ENCODE measurements at regions not wholly inside any gene's neighbourhood (a gene's known extent, or its start where the extent isn't known, plus 50 kb on each side); places are given as distances from the start of the nearest gene placed in this dataset.

- H3K79me2 ChIP-seq (ENCODE audit: low read length), result no peaks in the 10 kb centered on the region
- H3K9ac ChIP-seq (ENCODE audit: low read length), result no peak overlapping the region
- H3K4me1 ChIP-seq (ENCODE audit: low read length), result no peaks in the 10 kb centered on the region
- H3K27ac ChIP-seq (ENCODE audit: low read length), result no peak overlapping the region
- H4K20me1 ChIP-seq (ENCODE audit: insufficient read depth, low read length), result no peaks in the 10 kb centered on the region
- no peaks in the 10 kb centered on the region for H3K9me3 ChIP-seq (replicated peaks; ENCODE audit: insufficient read depth, low read length)
- H3K9me2 ChIP-seq (replicated peaks; ENCODE audit: insufficient read depth, low read length), result no peaks in the 10 kb centered on the region
- no peak for DNase-seq
- no peak overlapping the region for H3K4me2 ChIP-seq (ENCODE audit: low read depth, low read length)
- no peak overlapping the region for H3K4me3 ChIP-seq (ENCODE audit: low read length)
- no peaks in the 10 kb centered on the region for H3K27me3 ChIP-seq (replicated peaks; ENCODE audit: insufficient read depth, low read length)
- H2AFZ ChIP-seq (ENCODE audit: low read length), result no peak overlapping the region
- H3K36me3 ChIP-seq (replicated peaks; ENCODE audit: insufficient read depth, low read length), result no peaks in the 10 kb centered on the region
- H3F3A ChIP-seq (ENCODE audit: insufficient read depth, low read length), result no peaks in the 10 kb centered on the region
- TF ChIP-seq CTCF (IDR thresholded peaks at IDR 0.05; ENCODE audit: low read length) (no peak), EZH2 (optimal IDR thresholded peaks at IDR 0.05; ENCODE audit: low read depth, low read length) (no peak), EZH2phosphoT487 (IDR thresholded peaks at IDR 0.05; ENCODE audit: low read length) (no peak)
These were observed 220.9 kb upstream of the PKDCC start for GRCh38 chr2:41826921-41827320.

- Histone ChIP-seq H3K9me3 (replicated peaks; ENCODE audit: insufficient read depth, low read length) (no peaks in the 10 kb centered on the region), H3K27me3 (replicated peaks; ENCODE audit: insufficient read depth, low read length) (no peaks in the 10 kb centered on the region), H2AFZ (ENCODE audit: low read length) (no peak overlapping the region), H3K9ac (ENCODE audit: low read length) (no peak overlapping the region), H3K36me3 (replicated peaks; ENCODE audit: insufficient read depth, low read length) (no peaks in the 10 kb centered on the region), H3K79me2 (ENCODE audit: low read length) (no peaks in the 10 kb centered on the region), H3K4me3 (ENCODE audit: low read length) (no peak overlapping the region), H3K9me2 (replicated peaks; ENCODE audit: insufficient read depth, low read length) (no peaks in the 10 kb centered on the region), H3K4me2 (ENCODE audit: low read depth, low read length) (no peak overlapping the region), H4K20me1 (ENCODE audit: insufficient read depth, low read length) (no peaks in the 10 kb centered on the region), H3K27ac (ENCODE audit: low read length) (no peak overlapping the region), H3F3A (ENCODE audit: insufficient read depth, low read length) (no peaks in the 10 kb centered on the region), H3K4me1 (ENCODE audit: low read length) (no peaks in the 10 kb centered on the region)
- DNase-seq, result no peak
- TF ChIP-seq CTCF (IDR thresholded peaks at IDR 0.05; ENCODE audit: low read length), result no peak
- no peak for TF ChIP-seq EZH2phosphoT487 (IDR thresholded peaks at IDR 0.05; ENCODE audit: low read length)
- no peak for TF ChIP-seq EZH2 (optimal IDR thresholded peaks at IDR 0.05; ENCODE audit: low read depth, low read length)
These were observed 220.4 kb upstream of the PKDCC start for GRCh38 chr2:41827354-41827971.

- H3K4me1 ChIP-seq (ENCODE audit: low read length), result no peaks in the 10 kb centered on the region
- no peak overlapping the region for H3K27ac ChIP-seq (ENCODE audit: low read length)
- no peaks in the 10 kb centered on the region for H3K9me3 ChIP-seq (replicated peaks; ENCODE audit: insufficient read depth, low read length)
- no peaks in the 10 kb centered on the region for H3K27me3 ChIP-seq (replicated peaks; ENCODE audit: insufficient read depth, low read length)
- H4K20me1 ChIP-seq (ENCODE audit: insufficient read depth, low read length), result no peaks in the 10 kb centered on the region
- no peaks in the 10 kb centered on the region for H3K9me2 ChIP-seq (replicated peaks; ENCODE audit: insufficient read depth, low read length)
- TF ChIP-seq EZH2 (optimal IDR thresholded peaks at IDR 0.05; ENCODE audit: low read depth, low read length) (no peak), EZH2phosphoT487 (IDR thresholded peaks at IDR 0.05; ENCODE audit: low read length) (no peak), CTCF (IDR thresholded peaks at IDR 0.05; ENCODE audit: low read length) (no peak)
- no peak for DNase-seq
- H3F3A ChIP-seq (ENCODE audit: insufficient read depth, low read length), result no peaks in the 10 kb centered on the region
- H3K4me2 ChIP-seq (ENCODE audit: low read depth, low read length), result no peak overlapping the region
- no peak overlapping the region for H3K9ac ChIP-seq (ENCODE audit: low read length)
- H2AFZ ChIP-seq (ENCODE audit: low read length), result no peak overlapping the region
- no peak overlapping the region for H3K4me3 ChIP-seq (ENCODE audit: low read length)
- H3K79me2 ChIP-seq (ENCODE audit: low read length), result no peaks in the 10 kb centered on the region
- no peaks in the 10 kb centered on the region for H3K36me3 ChIP-seq (replicated peaks; ENCODE audit: insufficient read depth, low read length)
These were observed 219.7 kb upstream of the PKDCC start for GRCh38 chr2:41828052-41828643.

All from MM.1S (cell line).